Psoas muscle (tissue), 7 donors: ENCODE measurements at regions not wholly inside any gene's neighbourhood (a gene's known extent, or its start where the extent isn't known, plus 50 kb on each side); places are given as distances from the start of the nearest gene placed in this dataset.

Experiments used
- ATAC-seq, 4 donors: fragments of 200-7000 bp; cut with Tn5 transposase; one replicate each; pipeline ENCODE4 v1.9.1; 2020; ENCODE audit warnings: moderate library complexity in 3 of 4, mild to moderate bottlenecking in 2 of 4
- DNase-seq, 2 donors: peaks; one replicate each; pipeline ENCODE4 v3.0.0-alpha.2; 2020
- H3K27ac ChIP-seq: fragments of 200-600 bp; one replicate; pipeline ENCODE4 v1.8.0; 2022
- H3K27me3 ChIP-seq, 3 donors: fragments of 200-600 bp in 1 of 3; one replicate each; pipeline versions ENCODE4 v1.6.1 to v1.8.0; 2013 to 2022; ENCODE audit warnings: low read length in 2 of 3, mild to moderate bottlenecking in 2 of 3, moderate library complexity in 1 of 3; ENCODE audit not compliant: insufficient read depth in 3 of 3
- H3K36me3 ChIP-seq, 2 donors: fragments of 200-600 bp in 1 of 2; one replicate each; pipeline versions ENCODE4 v1.6.1 to v1.8.0; 2013 to 2022; ENCODE audit warnings: low read depth in 1 of 2, mild to moderate bottlenecking in 1 of 2, moderate library complexity in 1 of 2; ENCODE audit not compliant: insufficient read depth in 1 of 2
- H3K4me1 ChIP-seq: fragments of 200-600 bp; one replicate; pipeline ENCODE4 v1.8.0; 2022
- H3K4me3 ChIP-seq: fragments of 200-600 bp; one replicate; pipeline ENCODE4 v1.8.0; 2022; ENCODE audit warnings: mild to moderate bottlenecking
- H3K9me3 ChIP-seq: fragments of 200-600 bp; one replicate; pipeline ENCODE4 v1.8.0; 2022
- CTCF ChIP-seq: fragments of 200-600 bp; IDR thresholded peaks from one replicate; pipeline ENCODE4 v1.8.0; 2022; ENCODE audit warnings: antibody characterized with exemption
- WGBS, 3 donors: extraction: QIAGEN DNeasy Blood & Tissue Kit; methylation state at CpG; one replicate each; pipeline versions ENCODE4 v1.1.6 to v1.1.7; 2013; 5-methylcytosine and 5-hydroxymethylcytosine counted together
- intact Hi-C, 2 donors: fragments of 100-400 bp; cut with DNase I; formaldehyde crosslinking; loops; one replicate each; pipeline versions ENCODE4 v1.11.0 to v1.14.2; 2022
- donor health status: healthy with polysubstance abuse.
- donor health status: DM: no; HTN: no; CAD: no; lungs with moderate emphysema.
- donor health status: Bipolar disorder and iron deficiency.
- donor health status: healthy.
- donor health status: DM: yes; HTN: yes; CAD: no.
- donor health status: DM: no; HTN: no; CAD: no.
- donor health status: DM: yes; HTN: yes; CAD: no.

- peaks cover 0 to 2% (median 0%) of the 10 kb centered on the region in 3 donors for H3K27me3 ChIP-seq
- DNase-seq (no peak), ATAC-seq (no peak)
- H3K27ac ChIP-seq, result no peak overlapping the region
- no peaks in the 10 kb centered on the region for H3K4me1 ChIP-seq
- no peaks in the 10 kb centered on the region for H3K36me3 ChIP-seq
- intact Hi-C loops, result no loop called here
- TF ChIP-seq CTCF, result no peak
- WGBS, 3 donors, result 19 to 20% (median 20%) methylated on average over 5 of the region's 5 CpGs
- no peak overlapping the region for H3K4me3 ChIP-seq
- H3K9me3 ChIP-seq, result no peaks in the 10 kb centered on the region
Measured at GRCh38 chr2:103264058-103264768, 502.4 kb downstream of the TMEM182 start.

- peaks cover 0 to 2% (median 0%) of the 10 kb centered on the region in 3 donors for H3K27me3 ChIP-seq
- ATAC-seq (no peak), DNase-seq (no peak)
- H3K4me3 ChIP-seq, result no peak overlapping the region
- TF ChIP-seq CTCF, result no peak
- H3K9me3 ChIP-seq, result no peaks in the 10 kb centered on the region
- no peak overlapping the region for H3K27ac ChIP-seq
- intact Hi-C loops, result no loop called here
- no peaks in the 10 kb centered on the region for H3K4me1 ChIP-seq
- WGBS, 3 donors, result 79 to 86% (median 83%) methylated on average over 8 of the region's 8 CpGs
- H3K36me3 ChIP-seq, result no peaks in the 10 kb centered on the region
Measured at GRCh38 chr2:103265521-103265920, 503.7 kb downstream of the TMEM182 start.

GRCh38 chr2:103268841-103269498, 507.1 kb downstream of the TMEM182 start:
- intact Hi-C loops, result no loop called here
- ATAC-seq (no peak), DNase-seq (no peak)
- WGBS, 3 donors, result 74 to 79% (median 76%) methylated on average over 8 of the region's 8 CpGs
- Histone ChIP-seq H3K36me3 (no peaks in the 10 kb centered on the region), H3K27ac (no peak overlapping the region), H3K4me1 (no peaks in the 10 kb centered on the region), H3K27me3 (peaks cover 0 to 2% (median 0%) of the 10 kb centered on the region in 3 donors), H3K9me3 (peaks cover 9% of the 10 kb centered on the region), H3K4me3 (no peak overlapping the region)
- TF ChIP-seq CTCF, result no peak

GRCh38 chr2:103276869-103277268, 515.0 kb downstream of the TMEM182 start:
- no peak for TF ChIP-seq CTCF
- 75 to 80% (median 76%) methylated on average over 2 of the region's 2 CpGs for WGBS, 3 donors
- H3K9me3 ChIP-seq, result peaks cover 9% of the 10 kb centered on the region
- H3K4me3 ChIP-seq, result no peak overlapping the region
- DNase-seq, result no peak
- H3K27ac ChIP-seq, result no peak overlapping the region
- no peaks in the 10 kb centered on the region for H3K36me3 ChIP-seq
- no peaks in the 10 kb centered on the region for H3K27me3 ChIP-seq
- intact Hi-C loops, result no loop called here
- no peaks in the 10 kb centered on the region for H3K4me1 ChIP-seq
- ATAC-seq, result no peak
